ENCODE measurements at regions not wholly inside any gene's neighbourhood (a gene's known extent, or its start where the extent isn't known, plus 50 kb on each side); places are given as distances from the start of the nearest gene placed in this dataset.
"Not testable (repeated sequence)": the region's sequence is repeated elsewhere in the genome, so short reads cannot be mapped to it uniquely, and the experiment has no call there.

- no peak for DNase-seq
- TF ChIP-seq POLR2A (IDR thresholded peaks at IDR 0.05) (no peak), CTCF (IDR thresholded peaks at IDR 0.05) (no peak)
- Histone ChIP-seq H3K4me3 (no peak overlapping the region), H3K9me3 (no peaks in the 10 kb centered on the region), H3K4me1 (no peaks in the 10 kb centered on the region), H3K36me3 (no peaks in the 10 kb centered on the region), H3K27me3 (no peaks in the 10 kb centered on the region), H3K27ac (no peak overlapping the region)
- intact Hi-C loops (cut with DNase I; ENCODE audit: low total_unique reads), result no loop called here
Measured at GRCh38 chr10:131577786-131578471, 266.4 kb upstream of the TCERG1L start.

DNA sequence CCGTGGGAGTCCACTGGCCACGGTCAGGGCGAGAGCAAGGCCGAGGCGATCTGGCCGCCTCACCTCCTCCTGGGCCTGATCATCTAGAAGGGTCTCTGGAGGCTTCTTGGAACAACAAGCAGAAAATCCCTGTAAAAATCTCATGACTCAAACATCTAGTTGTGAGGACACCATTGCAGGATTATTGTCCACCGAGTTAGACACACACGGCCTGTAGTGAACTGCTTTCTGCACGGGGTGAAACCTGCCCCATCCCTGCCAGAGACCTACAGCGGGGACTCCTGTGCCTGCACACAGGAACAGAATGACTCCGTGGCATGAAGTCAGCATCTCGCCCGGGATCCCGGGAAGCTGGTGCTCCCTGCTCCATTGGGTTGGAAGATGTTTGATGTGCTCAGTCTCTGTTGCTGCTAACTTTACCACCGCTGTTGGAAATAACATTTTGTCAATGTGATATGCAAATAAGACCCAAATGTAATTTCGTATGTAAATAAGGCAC is 267.0 kb upstream of the TCERG1L start:
- Histone ChIP-seq H3K4me1 (no peaks in the 10 kb centered on the region), H3K27ac (no peak overlapping the region), H3K9me3 (no peaks in the 10 kb centered on the region), H3K4me3 (no peak overlapping the region), H3K27me3 (no peaks in the 10 kb centered on the region), H3K36me3 (no peaks in the 10 kb centered on the region)
- intact Hi-C loops (cut with DNase I; ENCODE audit: low total_unique reads), result no loop called here
- no peak for DNase-seq
- TF ChIP-seq CTCF (IDR thresholded peaks at IDR 0.05) (no peak), POLR2A (IDR thresholded peaks at IDR 0.05) (no peak)

- DNase-seq, result no peak
- Histone ChIP-seq H3K27me3 (no peaks in the 10 kb centered on the region), H3K27ac (no peak overlapping the region), H3K4me3 (no peak overlapping the region), H3K9me3 (no peaks in the 10 kb centered on the region), H3K4me1 (no peaks in the 10 kb centered on the region), H3K36me3 (no peaks in the 10 kb centered on the region)
- no peak for TF ChIP-seq CTCF (IDR thresholded peaks at IDR 0.05)
- no peak for TF ChIP-seq POLR2A (IDR thresholded peaks at IDR 0.05)
- intact Hi-C loops (cut with DNase I; ENCODE audit: low total_unique reads), result no loop called here
Measured at GRCh38 chr10:131579251-131580071, 267.9 kb upstream of the TCERG1L start.

DNA sequence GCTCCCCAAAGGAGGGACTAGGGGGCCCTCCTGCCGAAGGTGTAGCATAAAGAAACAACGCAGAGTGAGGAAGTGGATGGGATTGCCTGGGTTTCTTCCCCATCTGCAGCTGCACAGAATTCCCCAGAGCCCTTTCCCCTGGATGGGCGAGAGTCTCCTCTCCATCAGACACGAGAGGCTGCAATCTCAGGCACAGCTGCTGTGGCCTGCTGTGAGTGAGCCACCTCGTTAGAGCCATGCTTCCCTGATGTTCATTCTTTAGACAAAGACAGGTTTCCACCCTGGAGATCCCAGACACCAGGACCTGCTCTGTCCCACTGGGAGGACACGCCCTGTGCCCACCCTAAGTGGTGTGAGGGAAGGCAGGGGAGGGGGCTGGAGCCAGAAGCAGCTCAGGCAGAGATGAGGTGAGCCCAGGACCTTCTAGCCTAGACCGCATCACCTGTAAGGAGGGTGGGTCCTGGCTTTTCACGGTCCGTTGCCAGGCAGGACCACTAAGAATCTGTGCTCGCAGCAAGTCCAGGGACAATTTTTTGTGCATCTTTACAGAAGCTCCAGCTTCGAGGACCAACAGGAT is 268.6 kb upstream of the TCERG1L start:
- no peak for DNase-seq
- intact Hi-C loops (cut with DNase I; ENCODE audit: low total_unique reads), result no loop called here
- H3K27me3 ChIP-seq, result no peaks in the 10 kb centered on the region
- H3K9me3 ChIP-seq, result no peaks in the 10 kb centered on the region
- H3K36me3 ChIP-seq, result no peaks in the 10 kb centered on the region
- H3K27ac ChIP-seq, result no peak overlapping the region
- TF ChIP-seq CTCF (IDR thresholded peaks at IDR 0.05) (no peak), POLR2A (IDR thresholded peaks at IDR 0.05) (no peak)
- no peaks in the 10 kb centered on the region for H3K4me1 ChIP-seq
- no peak overlapping the region for H3K4me3 ChIP-seq

DNA sequence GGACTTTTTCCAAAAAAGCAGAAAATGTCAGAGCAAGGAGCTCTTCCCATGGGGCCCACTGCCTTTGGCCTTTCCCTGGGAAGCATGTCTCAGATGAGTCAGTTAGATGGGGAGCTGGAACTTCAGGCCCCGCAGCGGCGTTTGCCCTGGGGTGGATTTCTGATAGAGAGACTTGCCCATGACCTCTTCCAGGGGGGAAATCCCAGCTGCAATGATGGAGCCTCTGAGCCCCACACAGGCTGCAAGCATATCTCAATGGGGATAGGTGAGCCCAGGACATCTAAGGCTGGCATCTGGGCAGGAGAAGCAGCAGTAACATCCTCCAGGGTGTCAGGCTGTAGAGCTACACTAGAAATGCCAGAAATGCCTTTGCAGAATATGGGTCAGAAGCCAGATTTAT is 269.2 kb upstream of the TCERG1L start:
- no peak overlapping the region for H3K4me3 ChIP-seq
- H3K4me1 ChIP-seq, result no peaks in the 10 kb centered on the region
- no peak overlapping the region for H3K27ac ChIP-seq
- H3K36me3 ChIP-seq, result no peaks in the 10 kb centered on the region
- no peak for TF ChIP-seq CTCF (IDR thresholded peaks at IDR 0.05)
- H3K9me3 ChIP-seq, result no peaks in the 10 kb centered on the region
- intact Hi-C loops (cut with DNase I; ENCODE audit: low total_unique reads), result no loop called here
- H3K27me3 ChIP-seq, result no peaks in the 10 kb centered on the region
- no peak for DNase-seq

- H3K9me3 ChIP-seq; H3K4me3 ChIP-seq; H3K4me1 ChIP-seq; H3K27ac ChIP-seq; intact Hi-C loops (cut with DNase I; ENCODE audit: low total_unique reads); DNase-seq; H3K36me3 ChIP-seq; H3K27me3 ChIP-seq: not testable (repeated sequence)
Measured at GRCh38 chr10:131581547-131581946, 270.0 kb upstream of the TCERG1L start.

Measured in uterus (tissue), 3 donors.